T-helper 1 cell treated with Interleukin-12 subunit alpha and Interleukin-12 subunit beta and Interleukin-4 antibody, amounts not matched to agents 30 ng/mL and 1 ng/mL, for 36 hours (primary cell): ENCODE measurements at regions not wholly inside any gene's neighbourhood (a gene's known extent, or its start where the extent isn't known, plus 50 kb on each side); places are given as distances from the start of the nearest gene placed in this dataset.
"Not testable (repeated sequence)": the region's sequence is repeated elsewhere in the genome, so short reads cannot be mapped to it uniquely, and the experiment has no call there.

Experiments used
- intact Hi-C: fragments of 100-400 bp; cut with micrococcal nuclease; formaldehyde crosslinking; loops from one replicate; pipeline ENCODE4 v1.15.1; 2024

GRCh38 chr16:72729552-72729951, 318.4 kb downstream of the ZFHX3 start:
- intact Hi-C loops = not testable (repeated sequence)

- intact Hi-C loops = no loop called here
Observed at GRCh38 chr16:72728516-72728915, 319.4 kb downstream of the ZFHX3 start.

- intact Hi-C loops = no loop called here
Observed at GRCh38 chr16:72727565-72727964, 320.4 kb downstream of the ZFHX3 start.

- intact Hi-C loops = no loop called here
Observed at GRCh38 chr16:72725643-72726042, 322.3 kb downstream of the ZFHX3 start.

DNA sequence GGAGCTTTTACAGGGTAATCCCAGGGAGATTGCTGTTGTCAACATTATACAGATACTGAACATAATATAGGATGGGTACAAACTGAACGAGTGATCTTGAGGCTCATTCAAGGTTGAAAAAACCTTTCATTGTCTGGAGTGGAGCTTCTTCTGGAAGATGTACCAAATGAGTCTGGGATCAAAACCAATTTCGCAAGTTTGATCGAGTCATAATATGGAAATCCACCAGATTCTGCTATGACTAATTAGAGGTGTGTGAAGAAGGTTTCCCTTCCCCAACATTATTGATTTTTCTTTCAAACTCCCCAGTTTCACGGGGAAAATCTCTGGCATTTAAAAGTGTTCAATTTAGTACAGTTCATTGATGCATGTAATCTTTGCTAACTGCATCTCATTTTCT, 324.1 kb downstream of the ZFHX3 start:
- intact Hi-C loops = no loop called here

- intact Hi-C loops = no loop called here
Observed at GRCh38 chr16:72722552-72722951, 325.4 kb downstream of the ZFHX3 start.

- intact Hi-C loops = no loop called here
Observed at GRCh38 chr16:72721981-72722380, 325.9 kb downstream of the ZFHX3 start.

DNA sequence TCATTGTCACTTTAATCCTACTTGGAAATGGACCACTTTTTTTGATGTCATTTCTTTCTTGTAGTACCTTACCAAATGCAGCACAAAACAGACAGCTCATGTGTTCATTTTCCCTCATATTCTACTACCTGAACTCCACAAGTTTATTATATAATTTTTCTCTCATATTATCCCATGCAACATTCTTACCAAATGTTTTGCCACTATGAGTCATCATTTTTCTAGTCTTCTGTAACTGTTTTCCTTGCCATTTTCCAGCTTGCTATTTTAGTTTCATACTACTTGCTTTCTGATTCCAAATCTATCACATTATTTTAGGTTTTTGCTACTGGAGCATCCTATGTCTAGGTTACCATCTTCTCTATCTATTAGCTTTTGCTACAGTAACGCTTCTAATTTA, 332.7 kb downstream of the ZFHX3 start:
- intact Hi-C loops = no loop called here

DNA sequence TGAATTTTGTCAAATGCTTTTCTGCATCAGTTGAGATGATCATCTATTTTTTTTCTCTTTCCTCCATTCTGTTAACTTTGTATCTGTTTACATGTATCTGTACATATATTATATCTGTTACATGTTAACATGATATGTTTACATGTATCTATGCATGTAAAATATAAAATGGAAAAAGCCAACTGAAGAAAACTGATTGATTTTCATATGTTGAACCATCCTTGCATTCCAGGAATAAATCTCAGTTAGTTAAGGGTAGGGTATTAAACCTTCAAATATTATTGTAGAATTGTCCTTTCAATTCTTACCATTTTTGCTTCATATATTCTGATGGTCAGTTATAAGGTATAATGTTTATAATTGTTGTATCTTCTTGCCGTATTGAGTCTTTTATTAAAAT, 336.1 kb downstream of the ZFHX3 start:
- intact Hi-C loops = no loop called here

GRCh38 chr16:72705801-72706200, 342.1 kb downstream of the ZFHX3 start:
- intact Hi-C loops = no loop called here

GRCh38 chr16:72704746-72705372, 343.1 kb downstream of the ZFHX3 start:
- intact Hi-C loops = no loop called here

- intact Hi-C loops = no loop called here
Observed at GRCh38 chr16:72689851-72690250, 358.1 kb downstream of the ZFHX3 start.

DNA sequence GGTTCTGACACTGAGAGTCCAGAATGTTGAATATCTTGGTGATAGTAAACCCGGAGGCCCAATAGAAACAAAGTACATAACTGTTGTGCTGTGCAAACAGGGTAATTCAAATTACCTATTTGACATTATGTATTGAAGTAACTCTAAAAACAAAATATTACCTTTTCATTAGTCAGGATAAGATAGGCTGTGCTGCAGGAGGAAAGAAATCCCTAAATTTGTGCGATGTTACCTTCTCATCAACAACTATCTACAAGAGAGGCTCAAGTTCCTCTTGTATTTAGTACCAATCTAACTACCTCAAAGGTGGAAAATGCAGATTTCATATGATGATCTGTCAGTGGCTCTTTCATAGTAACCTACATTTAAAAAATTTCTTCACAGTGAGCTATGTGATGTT, 367.2 kb downstream of the ZFHX3 start:
- intact Hi-C loops = no loop called here

GRCh38 chr16:72679856-72680255, 368.1 kb downstream of the ZFHX3 start:
- intact Hi-C loops = no loop called here

DNA sequence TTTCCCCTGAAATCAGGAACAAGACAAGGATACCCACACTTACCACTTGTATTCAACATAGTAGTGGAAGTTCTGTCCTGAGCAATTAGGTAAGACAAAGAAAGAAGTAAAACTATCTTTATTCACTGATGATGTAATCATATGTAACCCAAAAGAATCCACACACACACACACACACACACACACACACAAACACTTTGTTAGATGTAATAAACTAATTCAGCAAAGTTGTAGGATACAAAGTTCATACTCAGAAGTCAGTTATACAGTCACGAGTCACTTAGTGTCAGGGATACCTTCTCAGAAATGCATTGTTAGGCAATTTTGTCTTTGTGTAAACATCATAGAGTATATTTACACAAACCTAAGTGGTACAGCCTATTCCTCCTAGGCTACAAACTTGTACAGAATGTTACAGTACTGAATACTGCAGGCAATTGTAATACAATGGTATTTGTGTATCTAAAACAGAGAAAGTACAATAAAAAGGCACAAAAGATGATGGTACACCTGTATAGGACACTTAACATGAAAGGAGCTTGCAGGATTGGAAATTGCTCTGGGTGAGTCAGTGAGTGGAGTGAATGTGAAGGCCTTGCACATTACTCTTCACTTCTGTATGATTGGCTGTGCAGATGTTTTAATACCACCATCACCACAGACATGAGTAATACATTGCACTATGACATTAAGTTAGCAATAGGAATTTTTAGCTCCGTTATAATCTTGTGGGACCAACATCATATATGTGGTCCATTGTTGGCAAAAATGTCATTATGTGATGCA, 370.1 kb downstream of the ZFHX3 start:
- intact Hi-C loops = no loop called here

- intact Hi-C loops = no loop called here
Observed at GRCh38 chr16:72673118-72673517, 374.8 kb downstream of the ZFHX3 start.

- intact Hi-C loops = loop anchor here (5.0 to 10.0 kb wide), 7 partner anchors 176 to 1701 kb away; partner anchors contain the start of genes IST1, PHLPP2 and ZNF23
Observed at GRCh38 chr16:72666267-72666666, 381.7 kb downstream of the ZFHX3 start.

- intact Hi-C loops = loop anchor here (1.0 to 10.0 kb wide), 13 partner anchors 122 to 1702 kb away; partner anchors contain the start of genes CMTR2, DHODH, DHX38 and IST1
Observed at GRCh38 chr16:72665701-72666100, 382.2 kb downstream of the ZFHX3 start.

DNA sequence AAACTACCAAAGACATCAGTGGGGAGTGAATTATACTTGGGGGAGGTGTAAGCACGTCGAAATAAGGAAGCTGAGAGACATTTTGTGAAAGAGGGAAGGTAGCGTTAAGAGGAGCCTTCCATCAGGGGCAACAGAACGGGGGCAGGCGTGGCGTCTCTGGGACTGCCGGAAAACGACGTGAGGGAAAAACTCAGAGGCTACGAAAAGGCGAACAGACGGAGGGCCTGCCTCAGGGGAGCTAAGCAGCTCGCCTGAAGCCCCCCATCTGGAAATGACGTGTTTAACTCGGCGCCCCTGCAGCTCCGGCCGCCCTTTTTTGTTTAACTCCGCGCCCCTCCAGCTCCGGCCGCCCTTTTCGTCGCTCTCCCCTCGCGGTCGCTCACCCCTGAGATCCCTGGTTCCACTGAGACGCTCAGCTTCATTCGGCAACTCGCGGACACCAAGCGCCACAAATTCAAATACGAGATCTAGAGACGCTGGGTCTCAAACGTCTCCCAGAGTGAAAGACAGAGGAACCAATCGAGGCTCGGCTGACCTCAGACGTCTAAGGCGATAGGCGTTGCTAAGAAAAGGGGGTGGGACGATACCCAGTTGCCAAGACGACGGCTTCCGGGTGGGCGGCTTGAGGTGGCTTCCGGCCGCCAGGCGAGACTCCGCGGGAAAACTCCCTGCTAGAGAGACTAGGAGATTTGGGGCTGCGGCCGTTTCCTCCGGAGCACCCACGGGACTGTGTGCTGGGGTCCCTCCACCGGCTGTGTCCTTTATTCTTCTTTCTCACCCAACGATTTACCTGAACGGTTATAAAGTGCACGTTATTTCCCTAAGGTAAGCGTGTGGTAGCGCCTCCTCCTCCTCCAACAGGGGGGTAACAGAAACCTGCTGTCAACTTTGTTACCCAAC, 383.2 kb downstream of the ZFHX3 start:
- intact Hi-C loops = loop anchor here (1.0 to 10.0 kb wide), 15 partner anchors 123 to 1703 kb away; partner anchors contain the start of genes AP1G1, CMTR2, DHODH and DHX38

GRCh38 chr16:72664056-72664508, 383.8 kb downstream of the ZFHX3 start:
- intact Hi-C loops = loop anchor here (2.0 to 10.0 kb wide), 8 partner anchors 393 to 1633 kb away; partner anchors contain the start of genes AP1G1, CMTR2, IST1 and PHLPP2
